ENCODE measurements at regions not wholly inside any gene's neighbourhood (a gene's known extent, or its start where the extent isn't known, plus 50 kb on each side); places are given as distances from the start of the nearest gene placed in this dataset.

- no peak for TF ChIP-seq CTCF (conservative IDR thresholded peaks at IDR 0.05 in 1 of 2, IDR thresholded peaks at IDR 0.05 in 1 of 2; ENCODE audit: extremely low read depth in 1 of 2, insufficient read depth in 1 of 2, low read depth in 1 of 2, low read length in 2 of 2)
- no peak for TF ChIP-seq EZH2 (IDR thresholded peaks at IDR 0.05; ENCODE audit: borderline replicate concordance, low read length)
Measured at GRCh38 chr3:193762657-193763056, 169.6 kb downstream of the OPA1 start.
